Stimulated activated CD8-positive, alpha-beta memory T cell treated with anti-CD3 and anti-CD28 coated beads, Interleukin-4, amount 100 ng/mL, for 1 hour (primary cell): ENCODE measurements at regions not wholly inside any gene's neighbourhood (a gene's known extent, or its start where the extent isn't known, plus 50 kb on each side); places are given as distances from the start of the nearest gene placed in this dataset.

ENCODE experiments used
- DNase-seq, 2 donors: peaks; one replicate each; pipeline ENCODE4 v3.0.0-alpha.2; 2020; ENCODE audit warnings: low read depth in 2 of 2, low spot score in 1 of 2

DNA sequence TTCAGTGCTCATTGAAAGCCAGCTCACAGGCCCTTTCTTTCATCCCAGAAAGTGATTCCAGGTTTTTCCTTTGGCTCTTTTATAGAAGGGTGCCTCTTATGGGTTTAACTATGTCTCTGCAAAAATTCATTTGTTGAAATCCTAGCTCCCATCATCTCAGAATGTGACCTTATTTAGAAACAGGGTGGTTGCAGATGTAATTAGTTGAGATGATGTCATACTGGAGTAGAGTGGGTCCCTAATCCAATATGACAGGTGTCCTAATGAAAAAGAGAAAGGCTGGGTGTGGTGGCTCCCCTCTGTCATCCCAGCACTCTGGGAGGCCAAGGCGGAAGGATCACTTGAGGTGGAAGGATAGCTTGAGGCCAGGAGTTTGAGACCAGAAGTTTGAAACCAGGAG, 64.2 kb upstream of the FAM20A start:
- DNase-seq = no peak

DNA sequence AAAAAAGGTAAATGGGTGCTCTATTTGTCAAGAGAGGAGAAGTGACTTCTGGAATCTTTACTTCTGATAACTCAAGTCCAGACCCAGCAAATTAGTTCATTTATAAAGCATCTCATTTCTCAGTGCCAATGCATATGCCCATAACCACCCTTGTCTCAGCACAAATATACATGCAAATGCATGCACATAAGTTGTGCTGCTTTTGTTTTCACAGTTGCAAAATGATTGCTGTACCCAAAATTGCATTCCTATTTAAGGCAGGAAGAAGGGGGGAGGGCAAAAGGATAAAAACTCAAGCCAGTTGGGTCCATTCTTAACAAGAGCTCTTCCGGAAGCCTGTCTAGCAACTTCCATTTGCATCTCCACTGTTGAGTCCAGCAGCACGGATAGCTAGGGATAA, 61.3 kb upstream of the FAM20A start:
- no peak for DNase-seq

DNA sequence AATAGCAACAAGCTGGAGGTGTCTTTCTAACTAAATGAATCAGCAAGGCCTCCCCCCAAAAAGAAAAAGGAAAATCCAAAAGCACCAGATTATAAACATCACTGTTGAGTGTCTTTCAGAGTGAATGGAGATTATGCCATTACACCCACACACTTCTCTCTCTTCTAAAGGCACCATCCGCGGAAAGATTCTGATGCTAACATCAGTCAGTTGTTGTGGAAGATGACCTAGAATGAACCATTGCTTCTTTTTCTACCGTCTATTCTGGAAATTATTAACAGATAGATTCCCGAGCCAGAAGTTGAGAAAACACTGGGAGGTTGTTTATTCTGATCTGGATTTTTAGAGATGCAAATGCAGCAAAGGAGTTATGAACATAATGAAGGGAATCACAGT, 60.9 kb upstream of the FAM20A start:
- no peak for DNase-seq

DNA sequence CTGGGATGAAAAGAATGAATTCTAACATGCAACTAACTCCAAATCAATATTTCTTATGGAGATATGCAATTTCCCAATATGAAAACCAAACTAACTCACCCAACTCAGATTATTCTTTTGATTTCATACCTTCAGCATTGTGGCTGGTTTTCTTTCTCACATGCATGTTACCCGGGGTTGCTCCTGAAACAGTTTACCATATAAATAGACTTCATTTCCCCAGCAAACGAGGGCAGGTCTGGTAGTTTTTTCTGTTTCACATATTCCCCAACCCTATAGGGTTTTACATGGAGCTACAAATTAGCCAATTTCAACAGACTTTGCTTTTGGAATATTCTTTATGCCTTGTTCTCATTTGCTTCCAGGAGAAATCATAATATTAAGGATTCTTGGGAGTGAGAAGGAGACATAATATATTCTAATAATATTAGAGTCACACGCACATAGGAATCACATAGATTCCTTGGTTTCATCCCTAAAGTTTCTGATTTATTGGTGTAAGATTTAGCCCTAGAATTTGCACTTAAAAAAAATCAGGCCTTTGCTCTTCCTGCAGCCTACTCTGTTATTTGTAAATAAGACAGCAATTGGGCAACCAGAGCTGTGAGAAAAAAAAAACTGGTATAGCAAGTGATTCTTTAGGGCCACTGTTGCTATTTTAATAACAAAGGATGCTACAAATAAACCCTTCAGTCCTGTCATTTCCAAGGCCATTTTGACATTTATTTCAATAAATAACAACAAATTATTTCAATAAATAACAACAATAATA, 60.3 kb upstream of the FAM20A start:
- DNase-seq = no peak

DNA sequence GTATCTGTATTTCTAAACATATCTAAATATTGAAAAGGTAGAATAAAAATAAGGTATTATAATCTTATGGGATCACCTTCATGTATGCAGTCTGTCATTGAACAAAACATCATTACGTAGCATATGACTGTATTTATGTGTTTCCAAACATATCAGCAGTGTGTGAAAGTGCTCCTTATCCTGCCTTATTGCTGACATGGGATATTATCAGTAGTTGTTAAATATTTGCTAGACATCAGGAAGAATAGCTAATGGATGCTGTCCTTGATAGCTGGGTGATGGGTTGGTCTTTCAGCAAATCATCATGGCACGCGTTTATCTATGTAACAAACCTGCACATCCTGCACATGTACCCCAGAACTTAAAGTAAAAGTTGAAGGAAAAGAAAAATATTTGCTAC, 59.1 kb upstream of the FAM20A start:
- no peak for DNase-seq

DNA sequence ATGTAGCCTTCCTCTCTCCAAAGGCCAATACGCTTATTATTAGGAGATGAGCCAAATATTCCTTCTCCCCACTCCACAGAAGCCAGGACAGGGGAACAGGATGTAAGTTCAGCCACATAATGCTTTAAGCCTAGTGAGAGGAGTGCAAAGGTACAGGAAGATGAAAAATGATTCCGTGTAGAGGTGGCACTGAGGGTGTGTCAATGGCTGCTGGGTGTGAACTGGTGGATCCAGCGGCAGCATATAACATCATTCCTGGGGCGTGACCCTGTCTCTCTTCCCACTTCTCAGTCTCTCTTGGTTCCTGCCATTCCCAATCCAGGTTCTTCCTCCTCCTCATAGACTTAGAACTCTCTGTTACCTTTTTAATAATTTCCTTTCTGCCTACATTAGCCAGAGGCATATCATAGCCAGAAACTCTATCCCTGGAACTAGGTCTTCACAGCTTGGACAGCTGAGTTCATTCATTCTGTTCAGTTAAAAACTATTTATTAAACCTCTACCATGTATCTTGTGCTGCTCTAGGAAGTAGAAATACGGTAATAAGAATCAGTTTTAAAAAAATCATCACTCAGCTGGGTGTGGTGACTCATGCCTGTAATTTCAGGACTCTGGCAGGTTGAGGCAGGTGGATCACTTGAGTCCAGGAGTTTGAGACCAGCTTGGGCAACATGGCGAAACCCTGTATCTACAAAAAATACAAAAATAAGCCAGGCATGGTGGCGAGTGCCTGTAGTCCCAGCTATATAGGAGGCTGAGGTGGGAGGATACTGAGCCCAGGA, 58.0 kb upstream of the FAM20A start:
- DNase-seq = no peak

DNA sequence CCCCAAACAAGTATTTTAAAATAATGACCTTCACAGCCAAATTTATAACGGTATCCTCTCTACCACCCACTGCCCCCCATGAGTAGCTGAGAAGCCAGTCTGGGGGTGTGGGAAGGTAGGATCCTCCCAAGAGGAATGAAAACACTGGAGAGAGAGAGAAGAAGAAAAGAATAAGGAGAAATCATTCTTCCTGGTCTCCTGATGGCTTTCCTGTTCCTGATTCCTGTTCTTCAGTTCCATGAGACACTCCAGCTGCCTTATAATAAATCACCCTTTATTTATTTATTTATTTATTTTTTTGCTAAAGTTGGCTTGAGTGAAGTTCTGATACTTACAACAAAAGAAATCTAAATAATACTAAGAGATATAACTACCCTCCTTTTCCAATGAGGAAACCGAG, 56.4 kb upstream of the FAM20A start:
- no peak for DNase-seq

DNA sequence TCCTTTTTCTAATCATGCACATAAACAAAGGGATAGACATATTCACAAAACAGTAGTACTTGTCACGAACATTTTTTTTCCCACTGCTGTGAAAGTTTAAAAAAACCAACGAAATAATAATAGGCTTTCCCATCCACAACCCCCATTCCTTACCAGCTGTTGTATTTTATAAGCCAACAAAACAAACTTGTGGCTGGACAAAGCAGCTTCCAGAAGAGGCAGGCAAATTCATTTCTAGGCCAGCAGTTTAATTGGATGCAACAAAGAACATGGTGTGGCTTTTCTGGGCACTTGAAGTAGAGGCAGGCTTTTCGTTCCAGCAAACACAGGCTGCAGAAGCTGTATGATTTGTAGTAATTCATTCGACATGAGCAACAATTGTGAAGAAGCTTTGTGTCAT, 56.0 kb upstream of the FAM20A start:
- DNase-seq = no peak

DNA sequence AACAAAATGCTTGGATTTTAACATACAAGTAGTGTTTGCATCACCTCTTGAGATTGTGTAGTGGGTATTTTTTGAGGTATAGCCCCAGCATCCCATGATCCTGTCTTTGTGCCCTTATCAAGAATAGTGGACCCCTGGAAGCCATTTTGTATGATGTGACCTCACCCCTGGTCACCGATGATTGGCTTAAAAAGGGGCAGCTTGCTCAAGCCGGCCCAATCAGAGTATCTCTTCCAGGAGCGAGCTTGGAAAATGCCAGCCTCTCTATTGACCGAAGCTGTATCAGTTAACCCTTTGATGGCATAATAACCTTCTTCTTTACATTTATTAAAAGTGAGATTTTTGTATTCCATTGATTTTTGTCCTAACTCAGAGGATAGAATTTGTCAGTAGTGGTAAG, 55.5 kb upstream of the FAM20A start:
- DNase-seq = no peak
